ENCODE measurements at regions not wholly inside any gene's neighbourhood (a gene's known extent, or its start where the extent isn't known, plus 50 kb on each side); places are given as distances from the start of the nearest gene placed in this dataset.

GRCh38 chr6:113679051-113679450 lies 178.1 kb upstream of the MARCKS start:
- H4K20me1 ChIP-seq (ENCODE audit: insufficient read depth, low read length) = no peaks in the 10 kb centered on the region
- H3K4me3 ChIP-seq (ENCODE audit: insufficient read depth, low read depth, low read length) = no peak overlapping the region
- no peaks in the 10 kb centered on the region for H3K36me3 Mint-ChIP-seq (ENCODE audit: low read depth, unreplicated experiment)
- H3K9ac ChIP-seq (ENCODE audit: low read length) = no peak overlapping the region
- TF ChIP-seq EZH2 (IDR thresholded peaks at IDR 0.05; ENCODE audit: insufficient read depth, low read length) = no peak
- TF ChIP-seq CTCF (IDR thresholded peaks at IDR 0.05; ENCODE audit: insufficient read depth, low read depth, low read length) = no peak
- H3K9me3 ChIP-seq (ENCODE audit: insufficient read depth, low read depth, low read length) = no peaks in the 10 kb centered on the region
- H3K27ac Mint-ChIP-seq (ENCODE audit: unreplicated experiment) = no peak overlapping the region
- H3K4me1 ChIP-seq (ENCODE audit: insufficient read depth, low read length) = no peaks in the 10 kb centered on the region
- H3K27me3 Mint-ChIP-seq (ENCODE audit: low read depth, unreplicated experiment) = no peaks in the 10 kb centered on the region
- no peaks in the 10 kb centered on the region for H3K79me2 ChIP-seq (ENCODE audit: insufficient read depth, low read length)
- no peaks in the 10 kb centered on the region for H3K27me3 ChIP-seq (ENCODE audit: insufficient read depth, low read length)
- H2AFZ ChIP-seq (ENCODE audit: low read depth, low read length) = no peak overlapping the region
- no peaks in the 10 kb centered on the region for H3K4me1 Mint-ChIP-seq (ENCODE audit: low read depth, unreplicated experiment)
- FAIRE-seq (no peak), DNase-seq (ENCODE audit: low read depth) (no peak)
- no peaks in the 10 kb centered on the region for H3K36me3 ChIP-seq (ENCODE audit: insufficient read depth, low read length)
- H3K9me3 Mint-ChIP-seq (ENCODE audit: unreplicated experiment) = no peaks in the 10 kb centered on the region
- H3K27ac ChIP-seq (ENCODE audit: low read depth, low read length) = no peak overlapping the region
- H3K4me3 Mint-ChIP-seq (ENCODE audit: unreplicated experiment) = no peak overlapping the region
- no peak overlapping the region for H3K4me2 ChIP-seq (ENCODE audit: low read length)

- Mint-ChIP-seq H3K27ac (ENCODE audit: unreplicated experiment) (no peak overlapping the region), H3K4me3 (ENCODE audit: unreplicated experiment) (no peak overlapping the region), H3K36me3 (ENCODE audit: low read depth, unreplicated experiment) (no peaks in the 10 kb centered on the region), H3K27me3 (ENCODE audit: low read depth, unreplicated experiment) (no peaks in the 10 kb centered on the region), H3K4me1 (ENCODE audit: low read depth, unreplicated experiment) (no peaks in the 10 kb centered on the region), H3K9me3 (ENCODE audit: unreplicated experiment) (no peaks in the 10 kb centered on the region)
- no peak for TF ChIP-seq CTCF (IDR thresholded peaks at IDR 0.05; ENCODE audit: insufficient read depth, low read depth, low read length)
- no peak for TF ChIP-seq EZH2 (IDR thresholded peaks at IDR 0.05; ENCODE audit: insufficient read depth, low read length)
- Histone ChIP-seq H3K4me3 (ENCODE audit: insufficient read depth, low read depth, low read length) (no peak overlapping the region), H3K9ac (ENCODE audit: low read length) (no peak overlapping the region), H3K36me3 (ENCODE audit: insufficient read depth, low read length) (no peaks in the 10 kb centered on the region), H3K4me1 (ENCODE audit: insufficient read depth, low read length) (no peaks in the 10 kb centered on the region), H3K27ac (ENCODE audit: low read depth, low read length) (no peak overlapping the region), H3K9me3 (ENCODE audit: insufficient read depth, low read depth, low read length) (no peaks in the 10 kb centered on the region), H3K79me2 (ENCODE audit: insufficient read depth, low read length) (no peaks in the 10 kb centered on the region), H2AFZ (ENCODE audit: low read depth, low read length) (no peak overlapping the region), H4K20me1 (ENCODE audit: insufficient read depth, low read length) (no peaks in the 10 kb centered on the region), H3K4me2 (ENCODE audit: low read length) (no peak overlapping the region), H3K27me3 (ENCODE audit: insufficient read depth, low read length) (no peaks in the 10 kb centered on the region)
- FAIRE-seq = no peak
- DNase-seq (ENCODE audit: low read depth) = no peak
Observed at GRCh38 chr6:113680301-113680700, 176.8 kb upstream of the MARCKS start.

GRCh38 chr6:113683968-113684367 lies 173.2 kb upstream of the MARCKS start:
- Histone ChIP-seq H3K36me3 (ENCODE audit: insufficient read depth, low read length) (no peaks in the 10 kb centered on the region), H3K27me3 (ENCODE audit: insufficient read depth, low read length) (no peaks in the 10 kb centered on the region), H3K27ac (ENCODE audit: low read depth, low read length) (no peak overlapping the region), H3K4me1 (ENCODE audit: insufficient read depth, low read length) (no peaks in the 10 kb centered on the region), H3K9me3 (ENCODE audit: insufficient read depth, low read depth, low read length) (no peaks in the 10 kb centered on the region), H3K4me2 (ENCODE audit: low read length) (no peak overlapping the region), H3K4me3 (ENCODE audit: insufficient read depth, low read depth, low read length) (no peak overlapping the region), H2AFZ (ENCODE audit: low read depth, low read length) (no peak overlapping the region), H3K9ac (ENCODE audit: low read length) (no peak overlapping the region), H4K20me1 (ENCODE audit: insufficient read depth, low read length) (no peaks in the 10 kb centered on the region), H3K79me2 (ENCODE audit: insufficient read depth, low read length) (no peaks in the 10 kb centered on the region)
- H3K9me3 Mint-ChIP-seq (ENCODE audit: unreplicated experiment) = no peaks in the 10 kb centered on the region
- no peak for TF ChIP-seq EZH2 (IDR thresholded peaks at IDR 0.05; ENCODE audit: insufficient read depth, low read length)
- no peak for TF ChIP-seq CTCF (IDR thresholded peaks at IDR 0.05; ENCODE audit: insufficient read depth, low read depth, low read length)
- H3K4me1 Mint-ChIP-seq (ENCODE audit: low read depth, unreplicated experiment) = no peaks in the 10 kb centered on the region
- FAIRE-seq (peak; percentile 66), DNase-seq (ENCODE audit: low read depth) (no peak)
- H3K4me3 Mint-ChIP-seq (ENCODE audit: unreplicated experiment) = no peak overlapping the region
- H3K36me3 Mint-ChIP-seq (ENCODE audit: low read depth, unreplicated experiment) = no peaks in the 10 kb centered on the region
- no peaks in the 10 kb centered on the region for H3K27me3 Mint-ChIP-seq (ENCODE audit: low read depth, unreplicated experiment)
- no peak overlapping the region for H3K27ac Mint-ChIP-seq (ENCODE audit: unreplicated experiment)
